ENCODE measurements at regions not wholly inside any gene's neighbourhood (a gene's known extent, or its start where the extent isn't known, plus 50 kb on each side); places are given as distances from the start of the nearest gene placed in this dataset.
"Not testable (repeated sequence)": the region's sequence is repeated elsewhere in the genome, so short reads cannot be mapped to it uniquely, and the experiment has no call there.

- not testable (repeated sequence) for H3K27me3 Mint-ChIP-seq; H3K36me3 Mint-ChIP-seq; H3K4me3 Mint-ChIP-seq; H3K27ac Mint-ChIP-seq; H3K4me1 Mint-ChIP-seq; ATAC-seq (ENCODE audit: low read depth in 2 of 2); H3K9me3 Mint-ChIP-seq; DNase-seq
Observed at GRCh38 chr22:21150863-21151262, 105.1 kb downstream of the LRRC74B start.

GRCh38 chr22:21187841-21188240 is 142.1 kb downstream of the LRRC74B start:
- H3K4me3 Mint-ChIP-seq; H3K27me3 Mint-ChIP-seq; H3K36me3 Mint-ChIP-seq; DNase-seq; H3K9me3 Mint-ChIP-seq; H3K4me1 Mint-ChIP-seq; ATAC-seq (ENCODE audit: low read depth in 2 of 2); H3K27ac Mint-ChIP-seq: not testable (repeated sequence)

- DNase-seq; H3K9me3 Mint-ChIP-seq; H3K4me1 Mint-ChIP-seq; H3K36me3 Mint-ChIP-seq; ATAC-seq (ENCODE audit: low read depth in 2 of 2); H3K27ac Mint-ChIP-seq; H3K4me3 Mint-ChIP-seq; H3K27me3 Mint-ChIP-seq: not testable (repeated sequence)
Observed at GRCh38 chr22:21212054-21212453, 166.3 kb downstream of the LRRC74B start.

GRCh38 chr22:21215973-21216731 is 167.4 kb upstream of the RIMBP3B start:
- not testable (repeated sequence) for H3K9me3 Mint-ChIP-seq; H3K4me1 Mint-ChIP-seq; DNase-seq; H3K27me3 Mint-ChIP-seq; H3K36me3 Mint-ChIP-seq; H3K27ac Mint-ChIP-seq; H3K4me3 Mint-ChIP-seq; ATAC-seq (ENCODE audit: low read depth in 2 of 2)

- DNase-seq; H3K27ac Mint-ChIP-seq; H3K36me3 Mint-ChIP-seq; H3K9me3 Mint-ChIP-seq; H3K4me1 Mint-ChIP-seq; H3K4me3 Mint-ChIP-seq; ATAC-seq (ENCODE audit: low read depth in 2 of 2); H3K27me3 Mint-ChIP-seq: not testable (repeated sequence)
Observed at GRCh38 chr22:21224900-21225299, 158.7 kb upstream of the RIMBP3B start.

GRCh38 chr22:21226901-21227693 is 156.5 kb upstream of the RIMBP3B start:
- ATAC-seq (ENCODE audit: low read depth in 2 of 2); DNase-seq; H3K36me3 Mint-ChIP-seq; H3K27me3 Mint-ChIP-seq; H3K4me1 Mint-ChIP-seq; H3K4me3 Mint-ChIP-seq; H3K9me3 Mint-ChIP-seq: not testable (repeated sequence)
- peak overlapping the region in 1 of 6 donors; percentile 72 for H3K27ac Mint-ChIP-seq

GRCh38 chr22:21251435-21251834 is 132.1 kb upstream of the RIMBP3B start:
- not testable (repeated sequence) for ATAC-seq (ENCODE audit: low read depth in 2 of 2); H3K4me1 Mint-ChIP-seq; H3K27me3 Mint-ChIP-seq; H3K4me3 Mint-ChIP-seq; DNase-seq; H3K36me3 Mint-ChIP-seq; H3K27ac Mint-ChIP-seq; H3K9me3 Mint-ChIP-seq

- not testable (repeated sequence) for H3K36me3 Mint-ChIP-seq; H3K4me1 Mint-ChIP-seq; H3K27me3 Mint-ChIP-seq; H3K4me3 Mint-ChIP-seq; H3K27ac Mint-ChIP-seq; ATAC-seq (ENCODE audit: low read depth in 2 of 2); DNase-seq; H3K9me3 Mint-ChIP-seq
Observed at GRCh38 chr22:21282646-21283045, 100.9 kb upstream of the RIMBP3B start.

GRCh38 chr22:21293702-21294101 is 89.8 kb upstream of the RIMBP3B start:
- H3K4me3 Mint-ChIP-seq; H3K4me1 Mint-ChIP-seq; H3K36me3 Mint-ChIP-seq; DNase-seq; H3K9me3 Mint-ChIP-seq; ATAC-seq (ENCODE audit: low read depth in 2 of 2); H3K27ac Mint-ChIP-seq; H3K27me3 Mint-ChIP-seq: not testable (repeated sequence)

GRCh38 chr22:21327629-21328028 is 55.9 kb upstream of the RIMBP3B start:
- ATAC-seq (ENCODE audit: low read depth in 2 of 2); H3K4me1 Mint-ChIP-seq; H3K9me3 Mint-ChIP-seq; H3K4me3 Mint-ChIP-seq; H3K36me3 Mint-ChIP-seq; H3K27me3 Mint-ChIP-seq; DNase-seq; H3K27ac Mint-ChIP-seq: not testable (repeated sequence)
